Esophagus muscularis mucosa (tissue), 4 donors: ENCODE measurements at regions not wholly inside any gene's neighbourhood (a gene's known extent, or its start where the extent isn't known, plus 50 kb on each side); places are given as distances from the start of the nearest gene placed in this dataset.
A peak's percentile ranks its signal among the peaks of the same experiment; 100 is the strongest.
"Not testable (repeated sequence)": the region's sequence is repeated elsewhere in the genome, so short reads cannot be mapped to it uniquely, and the experiment has no call there.

Experiments
- DNase-seq: peaks from one replicate; pipeline ENCODE4 v3.0.0-alpha.2; 2017; ENCODE audit errors: extremely low spot score
- H3K27ac ChIP-seq, 4 donors: fragments of 200-600 bp; sonication (generic); replicated peaks in 1 of 4; 1 replicate in 3 of 4; 2 replicates in 1 of 4; pipeline ENCODE4 v1.5.1; 2016 to 2019; ENCODE audit warnings: mild to moderate bottlenecking in 1 of 4
- H3K27me3 ChIP-seq, 4 donors: fragments of 200-600 bp; sonication (generic); one replicate each; pipeline versions ENCODE4 v1.5.1 to v1.6.0; 2016 to 2019
- H3K36me3 ChIP-seq, 4 donors: fragments of 200-600 bp; sonication (generic); one replicate each; pipeline ENCODE4 v1.5.1; 2016 to 2019
- H3K4me1 ChIP-seq, 4 donors: fragments of 200-600 bp; sonication (generic); one replicate each; pipeline ENCODE4 v1.5.1; 2016 to 2019
- H3K4me3 ChIP-seq, 4 donors: fragments of 200-600 bp; sonication (generic); 1 replicate in 2 of 4; 2 replicates in 2 of 4; pipeline ENCODE4 v1.5.1; 2016 to 2019; ENCODE audit warnings: mild to moderate bottlenecking in 4 of 4, moderate library complexity in 1 of 4
- H3K9me3 ChIP-seq, 4 donors: fragments of 200-600 bp; sonication (generic); 1 replicate in 3 of 4; 2 replicates in 1 of 4; pipeline ENCODE4 v1.5.1; 2016 to 2019
- CTCF ChIP-seq, 3 experiments: fragments of 200-600 bp in 2 of 3; fragments of 450-650 bp in 1 of 3; sonication (generic) in 2 of 3; IDR thresholded peaks; one replicate each; pipeline ENCODE4 v1.5.1; 2017 to 2019; ENCODE audit warnings: antibody characterized with exemption in 3 of 3, mild to moderate bottlenecking in 2 of 3, moderate library complexity in 1 of 3
- EP300 ChIP-seq: sonication (generic); formaldehyde crosslinking; IDR thresholded peaks from one replicate; pipeline ENCODE4 v1.6.1; 2017; ENCODE audit warnings: antibody characterized with exemption
- POLR2A ChIP-seq: fragments of 450-650 bp; IDR thresholded peaks from one replicate; pipeline ENCODE4 v1.6.1; 2017; ENCODE audit warnings: antibody characterized with exemption, moderate library complexity, mild to moderate bottlenecking, low read depth
- POLR2AphosphoS5 ChIP-seq, 2 donors: sonication (generic); formaldehyde crosslinking; IDR thresholded peaks; one replicate each; pipeline ENCODE4 v1.6.1; 2017; ENCODE audit warnings: antibody characterized with exemption in 2 of 2
- WGBS: methylation state at CpG from one replicate; pipeline ENCODE4 v1.1.5; 2018; 5-methylcytosine and 5-hydroxymethylcytosine counted together
- intact Hi-C: fragments of 100-400 bp; cut with DNase I; formaldehyde crosslinking; loops from one replicate; pipeline ENCODE4 v1.15.1; 2023

GRCh38 chr9:110093417-110093816, 114.5 kb downstream of the C9orf152 start:
- no peak for DNase-seq
- no peaks in the 10 kb centered on the region for H3K9me3 ChIP-seq
- H3K4me1 ChIP-seq: peaks cover 16 to 54% (median 30%) of the 10 kb centered on the region in 4 donors
- 54% methylated on average over 2 of the region's 2 CpGs for WGBS
- no peaks in the 10 kb centered on the region for H3K27me3 ChIP-seq
- intact Hi-C loops: no loop called here
- no peaks in the 10 kb centered on the region for H3K36me3 ChIP-seq
- no peak overlapping the region for H3K4me3 ChIP-seq
- TF ChIP-seq POLR2A (no peak), CTCF (IDR thresholded peaks at IDR 0.05) (no peak), POLR2AphosphoS5 (IDR thresholded peaks at IDR 0.05) (no peak), EP300 (no peak)
- H3K27ac ChIP-seq: no peak overlapping the region

GRCh38 chr9:110093871-110094270, 114.1 kb downstream of the C9orf152 start:
- Histone ChIP-seq H3K36me3 (no peaks in the 10 kb centered on the region), H3K9me3 (no peaks in the 10 kb centered on the region), H3K4me3 (no peak overlapping the region), H3K27me3 (no peaks in the 10 kb centered on the region), H3K4me1 (peaks cover 17 to 54% (median 33%) of the 10 kb centered on the region in 4 donors), H3K27ac (no peak overlapping the region)
- TF ChIP-seq POLR2A (no peak), CTCF (IDR thresholded peaks at IDR 0.05) (no peak), POLR2AphosphoS5 (IDR thresholded peaks at IDR 0.05) (no peak), EP300 (no peak)
- DNase-seq: no peak
- WGBS: 98% methylated on average over 4 of the region's 4 CpGs
- intact Hi-C loops: no loop called here

- no peak overlapping the region for H3K4me3 ChIP-seq
- intact Hi-C loops: no loop called here
- no peaks in the 10 kb centered on the region for H3K36me3 ChIP-seq
- no peak for TF ChIP-seq POLR2AphosphoS5 (IDR thresholded peaks at IDR 0.05)
- TF ChIP-seq CTCF (IDR thresholded peaks at IDR 0.05): no peak
- no peak for TF ChIP-seq EP300
- no peak for TF ChIP-seq POLR2A
- no peaks in the 10 kb centered on the region for H3K27me3 ChIP-seq
- H3K4me1 ChIP-seq: peaks cover 24 to 52% (median 39%) of the 10 kb centered on the region in 4 donors
- no peak for DNase-seq
- WGBS: 67% methylated on average over 2 of the region's 2 CpGs
- H3K27ac ChIP-seq: peak overlapping the region in 2 of 4 donors; percentile 25 to 28
- H3K9me3 ChIP-seq: no peaks in the 10 kb centered on the region
Measured at GRCh38 chr9:110095161-110095595, 112.8 kb downstream of the C9orf152 start.

- no peak for DNase-seq
- intact Hi-C loops: no loop called here
- no peak overlapping the region for H3K4me3 ChIP-seq
- no peaks in the 10 kb centered on the region for H3K27me3 ChIP-seq
- H3K4me1 ChIP-seq: peaks cover 27 to 52% (median 39%) of the 10 kb centered on the region in 4 donors
- H3K36me3 ChIP-seq: no peaks in the 10 kb centered on the region
- TF ChIP-seq POLR2A (no peak), CTCF (IDR thresholded peaks at IDR 0.05) (no peak)
- no peak overlapping the region for H3K27ac ChIP-seq
- 100% methylated on average over 1 of the region's 2 CpGs for WGBS
- no peaks in the 10 kb centered on the region for H3K9me3 ChIP-seq
Measured at GRCh38 chr9:110095776-110096175, 112.2 kb downstream of the C9orf152 start.

GRCh38 chr9:110096674-110097073, 111.3 kb downstream of the C9orf152 start:
- H3K36me3 ChIP-seq, H3K4me3 ChIP-seq, DNase-seq, intact Hi-C loops, H3K9me3 ChIP-seq, H3K27me3 ChIP-seq, H3K27ac ChIP-seq: not testable (repeated sequence)
- H3K4me1 ChIP-seq: peaks cover 36 to 59% (median 43%) of the 10 kb centered on the region in 4 donors
- WGBS: 97% methylated on average over 3 of the region's 3 CpGs
